CD8-positive, alpha-beta memory T cell (primary cell): ENCODE measurements at regions not wholly inside any gene's neighbourhood (a gene's known extent, or its start where the extent isn't known, plus 50 kb on each side); places are given as distances from the start of the nearest gene placed in this dataset.

ENCODE experiments used
- CTCF ChIA-PET: fragments of 350-600 bp; sonication (Branson Sonifier 250); formaldehyde crosslinking; loops from one replicate; lab custom pipeline; 2021; ENCODE audit warnings: antibody characterized with exemption; lab: Charles Lee
- POLR2A ChIA-PET: fragments of 350-600 bp; sonication (Branson Sonifier 250); formaldehyde crosslinking; loops from one replicate; lab custom pipeline; 2021; ENCODE audit warnings: antibody characterized with exemption; lab: Charles Lee
- DNase-seq, 5 donors: peaks; one replicate each; pipeline versions ENCODE4 v3.0.0 to v3.0.0-alpha.2; 2020 to 2022; ENCODE audit warnings: mixed read lengths in 1 of 5
- H3K27ac ChIP-seq: one replicate; pipeline ENCODE4 v1.7.0; 2013; ENCODE audit warnings: low read depth, mild to moderate bottlenecking, low read length, moderate library complexity
- H3K27me3 ChIP-seq: 2 replicates; pipeline ENCODE4 v1.7.0; 2013; ENCODE audit warnings: low read length, mild to moderate bottlenecking; ENCODE audit not compliant: insufficient read depth, poor library complexity, severe bottlenecking
- H3K36me3 ChIP-seq: 2 replicates; pipeline ENCODE4 v1.7.0; 2013; ENCODE audit warnings: mild to moderate bottlenecking, low read length, moderate library complexity; ENCODE audit not compliant: insufficient read depth
- H3K4me1 ChIP-seq: 2 replicates; pipeline ENCODE4 v1.7.0; 2013; ENCODE audit warnings: mild to moderate bottlenecking, low read length, moderate library complexity; ENCODE audit not compliant: insufficient read depth
- H3K4me3 ChIP-seq: 2 replicates; pipeline ENCODE4 v1.7.0; 2013; ENCODE audit warnings: mild to moderate bottlenecking, low read length
- H3K9me3 ChIP-seq: 2 replicates; pipeline ENCODE4 v1.7.0; 2013; ENCODE audit warnings: mild to moderate bottlenecking, low read length
- H3K27ac Mint-ChIP-seq, 8 donors: one replicate each; pipeline ENCODE4 v1.8.0; 2020 to 2021; ENCODE audit warnings: mixed read lengths in 8 of 8, mild to moderate bottlenecking in 6 of 8, inconsistent platforms in 3 of 8, moderate library complexity in 3 of 8
- H3K27me3 Mint-ChIP-seq, 2 donors: one replicate each; pipeline ENCODE4 v1.8.0; 2020 to 2021; ENCODE audit warnings: mixed read lengths in 2 of 2, mild to moderate bottlenecking in 1 of 2, moderate library complexity in 1 of 2
- H3K36me3 Mint-ChIP-seq, 3 donors: one replicate each; pipeline ENCODE4 v1.8.0; 2020 to 2021; ENCODE audit warnings: mixed read lengths in 3 of 3, inconsistent platforms in 1 of 3, mild to moderate bottlenecking in 1 of 3
- H3K4me1 Mint-ChIP-seq, 3 donors: one replicate each; pipeline ENCODE4 v1.8.0; 2020 to 2021; ENCODE audit warnings: mixed read lengths in 3 of 3, inconsistent platforms in 1 of 3, mild to moderate bottlenecking in 1 of 3
- H3K4me3 Mint-ChIP-seq, 7 donors: one replicate each; pipeline ENCODE4 v1.8.0; 2020 to 2021; ENCODE audit warnings: mixed read lengths in 7 of 7, mild to moderate bottlenecking in 6 of 7, moderate library complexity in 4 of 7, inconsistent platforms in 2 of 7
- H3K9me3 Mint-ChIP-seq, 5 donors: one replicate each; pipeline ENCODE4 v1.8.0; 2020 to 2022; ENCODE audit warnings: mixed read lengths in 5 of 5, mild to moderate bottlenecking in 3 of 5, moderate library complexity in 2 of 5, inconsistent platforms in 1 of 5

DNA sequence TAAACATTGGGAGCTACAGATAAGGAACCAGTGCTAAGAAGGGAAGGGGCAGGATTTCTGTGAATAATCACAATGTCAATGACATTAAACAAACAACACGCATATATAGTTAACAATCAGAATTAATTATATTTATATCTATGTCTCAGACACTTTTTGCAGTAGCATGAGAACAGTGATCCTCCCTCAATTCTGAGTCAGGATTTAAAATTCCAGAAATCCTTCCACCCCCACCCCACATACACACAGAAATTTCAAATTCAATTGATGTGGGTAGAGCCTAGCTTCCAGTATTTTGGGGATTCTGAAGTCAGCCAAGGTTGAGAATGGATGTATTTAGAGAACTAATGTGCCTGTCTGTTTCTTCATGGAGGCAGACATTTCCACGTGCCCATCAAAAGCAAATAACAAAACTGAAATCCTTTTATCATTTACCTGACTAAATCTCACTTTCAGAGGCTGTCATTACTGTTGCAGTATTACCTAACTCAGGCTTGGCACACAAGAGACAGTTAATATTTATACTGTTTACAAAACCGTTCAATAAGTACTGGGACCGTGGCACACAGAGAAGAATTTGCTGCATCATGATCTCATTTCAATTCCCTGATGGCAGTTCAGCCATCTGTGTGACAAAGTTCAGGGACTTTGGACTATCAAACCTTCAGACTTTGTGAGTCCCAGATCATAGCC is 116.6 kb upstream of the PALS2 start:
- Mint-ChIP-seq H3K27me3 (peaks cover 6 to 18% of the 10 kb centered on the region in 2 donors), H3K36me3 (no peaks in the 10 kb centered on the region), H3K4me3 (no peak overlapping the region), H3K27ac (no peak overlapping the region), H3K4me1 (no peaks in the 10 kb centered on the region), H3K9me3 (no peaks in the 10 kb centered on the region)
- Histone ChIP-seq H3K4me3 (no peak overlapping the region), H3K27ac (no peak overlapping the region), H3K9me3 (no peaks in the 10 kb centered on the region), H3K27me3 (peaks cover 4% of the 10 kb centered on the region), H3K4me1 (no peaks in the 10 kb centered on the region), H3K36me3 (no peaks in the 10 kb centered on the region)
- DNase-seq, result no peak
- ChIA-PET POLR2A (no interaction called here), CTCF (interaction anchor here (0.6 kb wide), 1 partner anchor 830 kb away, joined by 4 read pairs; no protein-coding TSS in a partner anchor)

GRCh38 chr7:24457219-24457558 is 116.1 kb upstream of the PALS2 start:
- no peak overlapping the region for H3K4me3 Mint-ChIP-seq
- ChIA-PET CTCF (no interaction called here), POLR2A (no interaction called here)
- H3K27ac ChIP-seq, result no peak overlapping the region
- H3K27me3 ChIP-seq, result peaks cover 4% of the 10 kb centered on the region
- H3K9me3 Mint-ChIP-seq, result no peaks in the 10 kb centered on the region
- no peaks in the 10 kb centered on the region for H3K36me3 ChIP-seq
- H3K36me3 Mint-ChIP-seq, result no peaks in the 10 kb centered on the region
- H3K27ac Mint-ChIP-seq, result no peak overlapping the region
- H3K4me1 ChIP-seq, result no peaks in the 10 kb centered on the region
- DNase-seq, result no peak
- H3K4me3 ChIP-seq, result no peak overlapping the region
- H3K9me3 ChIP-seq, result no peaks in the 10 kb centered on the region
- H3K27me3 Mint-ChIP-seq, result peaks cover 6 to 18% of the 10 kb centered on the region in 2 donors
- no peaks in the 10 kb centered on the region for H3K4me1 Mint-ChIP-seq

GRCh38 chr7:24462117-24462516 is 111.1 kb upstream of the PALS2 start:
- no peak overlapping the region for H3K27ac Mint-ChIP-seq
- H3K4me1 ChIP-seq, result no peaks in the 10 kb centered on the region
- no peaks in the 10 kb centered on the region for H3K36me3 Mint-ChIP-seq
- H3K9me3 Mint-ChIP-seq, result no peaks in the 10 kb centered on the region
- peaks cover 6 to 7% of the 10 kb centered on the region in 2 donors for H3K27me3 Mint-ChIP-seq
- POLR2A ChIA-PET, result no interaction called here
- H3K27me3 ChIP-seq, result no peaks in the 10 kb centered on the region
- DNase-seq, result no peak
- no peak overlapping the region for H3K4me3 ChIP-seq
- no peaks in the 10 kb centered on the region for H3K9me3 ChIP-seq
- no peaks in the 10 kb centered on the region for H3K4me1 Mint-ChIP-seq
- CTCF ChIA-PET, result no interaction called here
- H3K27ac ChIP-seq, result no peak overlapping the region
- no peak overlapping the region for H3K4me3 Mint-ChIP-seq
- H3K36me3 ChIP-seq, result no peaks in the 10 kb centered on the region

DNA sequence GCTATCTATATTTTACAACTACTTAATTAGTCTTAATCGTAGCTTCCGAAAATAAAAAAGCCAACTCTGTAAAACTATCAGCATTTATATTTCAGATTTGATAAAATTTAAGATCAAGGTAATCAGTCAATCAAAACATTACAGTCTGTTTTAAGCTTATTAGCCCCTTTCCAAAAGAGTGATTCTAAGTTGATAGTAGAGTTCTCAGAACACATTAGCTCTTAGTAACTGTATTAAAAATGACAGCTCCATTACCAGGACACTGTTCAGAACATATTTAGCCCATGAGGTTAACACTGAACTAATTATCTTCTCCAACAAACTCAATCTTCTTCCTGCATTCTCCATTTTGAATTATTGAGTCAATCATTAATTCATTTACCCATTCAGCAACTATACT is 110.3 kb upstream of the PALS2 start:
- H3K9me3 Mint-ChIP-seq, result no peaks in the 10 kb centered on the region
- Histone ChIP-seq H3K9me3 (no peaks in the 10 kb centered on the region), H3K27ac (no peak overlapping the region), H3K4me3 (no peak overlapping the region), H3K27me3 (no peaks in the 10 kb centered on the region), H3K36me3 (no peaks in the 10 kb centered on the region), H3K4me1 (no peaks in the 10 kb centered on the region)
- ChIA-PET POLR2A (no interaction called here), CTCF (no interaction called here)
- H3K27ac Mint-ChIP-seq, result no peak overlapping the region
- H3K27me3 Mint-ChIP-seq, result peaks cover 4 to 10% of the 10 kb centered on the region in 2 donors
- H3K36me3 Mint-ChIP-seq, result no peaks in the 10 kb centered on the region
- H3K4me3 Mint-ChIP-seq, result no peak overlapping the region
- H3K4me1 Mint-ChIP-seq, result no peaks in the 10 kb centered on the region
- no peak for DNase-seq

- POLR2A ChIA-PET, result no interaction called here
- Histone ChIP-seq H3K36me3 (no peaks in the 10 kb centered on the region), H3K27me3 (no peaks in the 10 kb centered on the region), H3K9me3 (no peaks in the 10 kb centered on the region), H3K4me1 (no peaks in the 10 kb centered on the region), H3K27ac (no peak overlapping the region), H3K4me3 (no peak overlapping the region)
- no peaks in the 10 kb centered on the region for H3K4me1 Mint-ChIP-seq
- no peaks in the 10 kb centered on the region for H3K9me3 Mint-ChIP-seq
- no peak for DNase-seq
- H3K36me3 Mint-ChIP-seq, result no peaks in the 10 kb centered on the region
- peaks cover 4 to 6% of the 10 kb centered on the region in 2 donors for H3K27me3 Mint-ChIP-seq
- CTCF ChIA-PET, result no interaction called here
- H3K4me3 Mint-ChIP-seq, result no peak overlapping the region
- H3K27ac Mint-ChIP-seq, result no peak overlapping the region
Measured at GRCh38 chr7:24463474-24463873, 109.8 kb upstream of the PALS2 start.

- no peaks in the 10 kb centered on the region for H3K9me3 Mint-ChIP-seq
- DNase-seq, result no peak
- no peak overlapping the region for H3K4me3 Mint-ChIP-seq
- CTCF ChIA-PET, result no interaction called here
- no peaks in the 10 kb centered on the region for H3K36me3 ChIP-seq
- H3K27ac Mint-ChIP-seq, result no peak overlapping the region
- no peaks in the 10 kb centered on the region for H3K36me3 Mint-ChIP-seq
- no peak overlapping the region for H3K4me3 ChIP-seq
- no peaks in the 10 kb centered on the region for H3K4me1 ChIP-seq
- H3K4me1 Mint-ChIP-seq, result no peaks in the 10 kb centered on the region
- peaks cover 2 to 4% of the 10 kb centered on the region in 2 donors for H3K27me3 Mint-ChIP-seq
- no peaks in the 10 kb centered on the region for H3K27me3 ChIP-seq
- H3K9me3 ChIP-seq, result no peaks in the 10 kb centered on the region
- no peak overlapping the region for H3K27ac ChIP-seq
- POLR2A ChIA-PET, result no interaction called here
Measured at GRCh38 chr7:24464861-24465260, 108.4 kb upstream of the PALS2 start.

DNA sequence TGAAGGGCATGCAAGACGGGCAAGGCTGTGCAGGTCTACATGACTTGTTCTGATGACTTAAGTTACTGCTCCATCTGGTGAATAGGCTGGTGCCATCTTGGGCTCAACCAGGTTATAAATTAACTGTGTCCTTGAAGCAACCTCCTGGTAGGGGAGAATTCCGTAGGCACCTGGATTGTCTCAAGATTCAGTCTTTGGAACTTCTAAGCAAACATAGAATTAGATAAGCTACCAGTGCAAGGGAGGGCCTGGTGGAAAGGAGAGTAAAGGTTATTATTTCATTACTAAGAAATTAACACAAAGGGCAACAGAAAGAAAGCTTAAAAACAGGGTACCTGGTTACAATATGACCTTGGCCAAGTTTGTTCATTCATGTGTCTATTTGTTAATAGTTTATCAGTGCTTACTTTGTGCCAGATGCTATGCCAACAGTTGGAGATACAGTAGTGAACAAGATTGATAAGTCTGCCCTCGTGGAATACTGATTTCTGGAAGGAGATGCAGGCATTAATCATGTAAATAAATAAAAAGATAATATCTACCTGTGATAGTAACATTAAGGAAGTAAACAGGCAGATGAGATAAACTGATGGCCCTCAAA is 107.0 kb upstream of the PALS2 start:
- H3K9me3 ChIP-seq, result no peaks in the 10 kb centered on the region
- Mint-ChIP-seq H3K9me3 (no peaks in the 10 kb centered on the region), H3K36me3 (no peaks in the 10 kb centered on the region), H3K27ac (no peak overlapping the region), H3K4me3 (no peak overlapping the region), H3K27me3 (peaks cover 0 to 6% of the 10 kb centered on the region in 2 donors), H3K4me1 (no peaks in the 10 kb centered on the region)
- no peaks in the 10 kb centered on the region for H3K27me3 ChIP-seq
- H3K4me3 ChIP-seq, result no peak overlapping the region
- no peaks in the 10 kb centered on the region for H3K36me3 ChIP-seq
- ChIA-PET CTCF (no interaction called here), POLR2A (no interaction called here)
- H3K4me1 ChIP-seq, result no peaks in the 10 kb centered on the region
- DNase-seq, result no peak
- H3K27ac ChIP-seq, result no peak overlapping the region

DNA sequence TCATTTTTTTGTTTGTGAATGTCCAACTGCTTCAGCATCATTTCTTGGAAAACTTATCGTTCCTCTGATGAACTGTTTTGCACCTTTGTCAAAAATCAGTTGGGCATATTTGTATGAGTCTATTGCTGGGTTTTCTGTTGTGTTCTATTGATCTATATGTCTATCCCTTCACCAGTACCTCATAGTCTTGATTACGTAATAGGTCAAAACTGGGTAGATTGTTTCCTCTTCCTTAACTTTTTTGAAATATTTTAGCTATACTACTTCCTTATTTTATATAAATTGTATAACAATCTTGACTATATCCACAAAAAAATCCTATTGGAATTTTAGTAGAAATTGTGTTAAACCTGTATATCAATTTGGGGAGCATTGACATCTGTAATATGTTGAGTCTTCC is 104.1 kb upstream of the PALS2 start:
- no peak overlapping the region for H3K27ac Mint-ChIP-seq
- no peaks in the 10 kb centered on the region for H3K36me3 ChIP-seq
- H3K4me3 Mint-ChIP-seq, result no peak overlapping the region
- ChIA-PET POLR2A (no interaction called here), CTCF (no interaction called here)
- H3K27ac ChIP-seq, result no peak overlapping the region
- H3K27me3 Mint-ChIP-seq, result peaks cover 0 to 6% of the 10 kb centered on the region in 2 donors
- DNase-seq, result no peak
- H3K9me3 Mint-ChIP-seq, result no peaks in the 10 kb centered on the region
- no peaks in the 10 kb centered on the region for H3K4me1 ChIP-seq
- no peaks in the 10 kb centered on the region for H3K9me3 ChIP-seq
- no peaks in the 10 kb centered on the region for H3K36me3 Mint-ChIP-seq
- H3K4me3 ChIP-seq, result no peak overlapping the region
- H3K4me1 Mint-ChIP-seq, result no peaks in the 10 kb centered on the region
- no peaks in the 10 kb centered on the region for H3K27me3 ChIP-seq
